ENCODE measurements at regions not wholly inside any gene's neighbourhood (a gene's known extent, or its start where the extent isn't known, plus 50 kb on each side); places are given as distances from the start of the nearest gene placed in this dataset.
A peak's percentile ranks its signal among the peaks of the same experiment; 100 is the strongest.

DNA sequence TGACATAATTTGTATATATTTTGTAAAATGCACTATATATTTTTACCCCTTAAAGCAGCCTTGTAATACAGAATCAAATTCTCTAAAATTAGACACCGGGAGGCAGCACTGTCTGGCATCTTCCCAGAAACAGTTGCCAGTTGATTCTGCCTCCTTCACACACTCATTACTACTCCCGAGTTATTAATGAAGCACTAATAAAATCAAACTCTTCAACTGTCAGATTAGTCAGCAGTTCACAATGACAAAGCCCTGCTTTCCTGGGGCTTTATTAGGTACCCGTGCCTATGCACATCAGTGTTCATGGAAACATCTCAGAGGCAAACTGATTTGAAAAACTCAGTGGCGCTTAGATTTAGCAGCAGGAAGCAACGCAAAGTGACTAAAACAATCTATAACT is 103.5 kb upstream of the VEGFC start:
- no peak overlapping the region for H3K4me3 ChIP-seq (ENCODE audit: low read depth, low read length)
- no peak for DNase-seq (ENCODE audit: low read depth)

DNA sequence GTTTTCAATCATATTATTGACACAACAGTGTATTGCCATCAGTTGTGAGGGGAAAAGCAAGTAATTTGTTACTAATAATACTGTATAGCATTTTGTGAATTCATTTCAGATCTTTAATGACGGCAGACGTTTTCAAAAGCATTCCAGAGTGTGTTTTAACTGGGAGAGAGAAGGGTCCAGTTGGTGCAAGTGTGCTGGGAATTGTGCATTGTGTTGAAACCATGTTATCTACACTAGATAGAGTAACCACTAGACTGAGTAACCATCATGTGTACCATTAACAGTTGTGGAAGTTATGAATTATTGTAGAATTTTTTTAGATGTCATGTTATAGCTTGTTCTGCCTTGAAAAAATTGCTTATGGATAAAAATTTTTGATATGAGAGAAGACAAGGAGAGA is 104.5 kb upstream of the VEGFC start:
- no peak for DNase-seq (ENCODE audit: low read depth)

GRCh38 chr4:176898791-176899190 is 106.1 kb upstream of the VEGFC start:
- DNase-seq (ENCODE audit: low read depth), result no peak
- no peak overlapping the region for H3K4me3 ChIP-seq (ENCODE audit: low read depth, low read length)

More for the DNA sequence above, 104.5 kb upstream of the VEGFC start:
- no peak overlapping the region for H3K4me3 ChIP-seq (ENCODE audit: low read depth, low read length)

- H3K4me3 ChIP-seq (ENCODE audit: low read depth, low read length), result no peak overlapping the region
- DNase-seq (ENCODE audit: low read depth), result peak; percentile 70
Observed at GRCh38 chr4:176902710-176903323, 110.1 kb upstream of the VEGFC start.

- no peak overlapping the region for H3K4me3 ChIP-seq (ENCODE audit: low read depth, low read length)
- no peak for DNase-seq (ENCODE audit: low read depth)
Observed at GRCh38 chr4:176906709-176907108, 114.0 kb upstream of the VEGFC start.

- DNase-seq (ENCODE audit: low read depth), result no peak
- no peak overlapping the region for H3K4me3 ChIP-seq (ENCODE audit: low read depth, low read length)
Observed at GRCh38 chr4:176910646-176911045, 117.9 kb upstream of the VEGFC start.

DNA sequence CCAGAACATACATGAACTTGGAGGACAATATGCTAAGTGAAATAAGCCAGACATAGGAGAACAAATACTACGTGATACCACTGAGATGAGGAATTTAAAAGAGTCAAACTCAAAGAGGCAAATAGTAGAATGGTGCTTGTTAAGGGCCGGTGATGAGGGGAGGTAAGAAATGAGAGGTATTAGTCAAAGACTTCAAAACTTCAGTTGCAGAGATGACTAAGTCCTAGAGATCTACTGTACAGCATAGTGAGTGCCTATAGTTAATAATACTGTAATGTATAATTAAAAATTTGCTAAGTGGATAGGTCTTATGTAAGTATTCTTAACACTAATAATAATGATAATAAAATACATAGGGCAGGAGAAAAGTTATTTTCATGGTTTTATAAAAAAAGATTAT is 126.9 kb upstream of the VEGFC start:
- no peak overlapping the region for H3K4me3 ChIP-seq (ENCODE audit: low read depth, low read length)
- no peak for DNase-seq (ENCODE audit: low read depth)

- DNase-seq (ENCODE audit: low read depth), result peak; percentile 56
- no peak overlapping the region for H3K4me3 ChIP-seq (ENCODE audit: low read depth, low read length)
Observed at GRCh38 chr4:176920694-176921093, 128.0 kb upstream of the VEGFC start.

DNA sequence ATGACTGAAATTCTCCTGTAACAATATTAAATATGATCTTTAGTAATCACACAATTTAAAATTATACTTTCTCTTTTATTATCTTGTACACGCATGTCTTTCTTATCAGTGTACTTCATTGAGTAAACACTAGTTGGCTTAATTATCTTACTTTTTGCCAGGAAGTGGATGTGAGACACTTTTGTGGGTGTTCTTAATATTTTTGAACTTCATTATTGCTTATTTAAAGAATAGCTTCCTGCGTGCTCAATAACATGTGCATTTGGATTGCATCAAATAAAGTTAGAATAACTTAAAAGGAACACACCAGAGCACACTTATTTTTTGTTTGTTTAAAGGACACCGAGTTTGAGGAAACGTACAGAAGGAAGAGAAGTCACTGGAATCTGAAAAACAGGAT is 128.5 kb upstream of the VEGFC start:
- DNase-seq (ENCODE audit: low read depth), result no peak

DNA sequence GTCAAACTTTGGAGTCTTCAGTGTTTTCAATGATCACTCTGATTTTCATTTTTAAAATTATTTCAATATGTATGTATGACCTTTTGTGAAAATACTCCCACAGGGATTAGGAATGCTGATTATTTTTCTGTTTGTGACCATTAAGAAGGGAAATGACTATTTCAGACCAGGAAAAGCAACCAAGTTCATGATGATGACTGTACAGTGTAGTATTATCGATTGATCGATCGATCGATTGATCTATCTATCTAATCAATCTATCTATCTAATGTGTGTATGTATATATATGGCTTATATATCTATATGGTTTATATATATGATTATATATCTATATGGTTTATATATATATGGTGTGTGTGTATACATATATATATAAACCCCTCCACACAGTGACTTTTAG is 131.5 kb upstream of the VEGFC start:
- no peak overlapping the region for H3K4me3 ChIP-seq (ENCODE audit: low read depth, low read length)
- no peak for DNase-seq (ENCODE audit: low read depth)

More for the DNA sequence above, 128.5 kb upstream of the VEGFC start:
- no peak overlapping the region for H3K4me3 ChIP-seq (ENCODE audit: low read depth, low read length)

DNA sequence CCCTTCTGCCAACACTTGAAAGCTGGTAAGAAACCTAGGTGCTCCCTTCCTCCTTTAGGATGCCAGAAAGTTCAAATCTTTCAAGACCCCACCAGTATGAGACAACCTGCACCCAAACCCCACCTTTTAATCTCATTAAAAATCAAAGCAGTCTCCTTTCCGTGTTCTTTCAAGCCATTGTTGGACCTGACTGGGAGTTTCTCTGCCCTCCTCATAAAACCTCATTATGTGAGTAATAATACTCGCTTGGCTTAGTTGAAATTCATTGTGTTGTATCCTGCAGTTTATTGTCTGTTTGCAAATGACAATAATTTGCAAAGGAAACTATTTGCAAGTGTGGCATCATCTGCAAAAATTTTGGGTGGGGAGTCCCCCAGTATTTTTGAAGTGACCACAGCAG is 133.2 kb upstream of the VEGFC start:
- no peak for DNase-seq (ENCODE audit: low read depth)
- no peak overlapping the region for H3K4me3 ChIP-seq (ENCODE audit: low read depth, low read length)

- DNase-seq (ENCODE audit: low read depth), result no peak
- H3K4me3 ChIP-seq (ENCODE audit: low read depth, low read length), result no peak overlapping the region
Observed at GRCh38 chr4:176927117-176927516, 134.4 kb upstream of the VEGFC start.

DNA sequence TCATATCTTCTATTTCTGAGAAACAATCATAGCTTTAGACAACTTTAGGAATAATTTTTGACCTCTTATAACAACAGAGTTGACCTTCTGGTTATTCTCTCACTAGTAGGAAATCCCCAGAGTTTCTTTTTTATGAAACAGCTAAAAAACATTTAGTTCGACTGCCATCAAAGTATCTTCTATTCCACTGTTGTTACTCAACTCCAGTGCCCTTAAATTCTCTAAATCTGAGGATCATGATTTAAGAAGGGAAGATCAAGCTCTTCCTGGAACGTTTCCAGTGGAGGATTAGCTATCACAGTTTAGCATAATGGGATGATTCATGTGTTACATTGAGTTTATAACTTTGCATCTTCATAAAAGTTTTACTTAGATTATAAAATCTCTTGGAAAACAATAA is 134.9 kb upstream of the VEGFC start:
- no peak overlapping the region for H3K4me3 ChIP-seq (ENCODE audit: low read depth, low read length)
- peak; percentile 92 for DNase-seq (ENCODE audit: low read depth)

DNA sequence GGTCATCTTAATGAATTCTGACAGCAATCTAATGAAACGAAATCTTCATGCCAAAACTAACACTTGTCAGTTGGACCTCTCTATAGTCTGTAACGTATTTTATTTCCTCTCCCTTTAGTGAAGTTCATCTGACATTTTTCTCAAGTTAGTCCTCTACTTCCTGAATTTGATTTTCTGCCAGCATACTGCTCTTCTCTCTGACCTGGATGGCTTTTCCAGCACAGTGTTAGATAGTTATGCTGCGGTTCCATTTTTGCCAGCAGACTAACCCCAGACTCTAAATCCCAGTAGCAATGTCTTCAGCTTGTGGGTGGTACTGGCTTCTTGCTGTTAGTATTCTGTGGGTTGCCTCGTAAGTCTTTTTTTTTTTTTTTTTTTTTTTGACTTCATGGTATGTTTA is 146.7 kb upstream of the VEGFC start:
- DNase-seq (ENCODE audit: low read depth), result peak; percentile 86
- no peak overlapping the region for H3K4me3 ChIP-seq (ENCODE audit: low read depth, low read length)

- DNase-seq (ENCODE audit: low read depth), result no peak
Observed at GRCh38 chr4:176945334-176945733, 152.6 kb upstream of the VEGFC start.

DNA sequence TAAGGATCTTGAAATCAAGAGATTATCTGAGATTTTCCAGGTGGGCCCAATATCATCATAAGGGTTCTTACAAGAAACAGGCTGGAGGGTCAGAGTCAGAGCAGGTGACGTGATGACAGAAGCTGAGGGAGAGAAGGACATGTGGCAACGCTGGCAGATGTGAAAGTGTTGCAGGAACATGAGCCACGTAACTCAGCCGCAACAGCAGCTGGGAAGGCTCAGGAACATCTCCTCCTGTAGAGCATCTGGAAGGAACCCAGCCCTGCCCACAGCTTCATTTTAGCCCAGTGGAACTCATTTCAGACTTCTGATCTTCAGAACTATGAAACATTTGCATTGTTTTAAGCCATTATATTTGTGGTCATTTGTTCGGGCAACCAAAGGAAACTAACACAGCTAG is 156.3 kb upstream of the VEGFC start:
- peak; percentile 52 for DNase-seq (ENCODE audit: low read depth)
- H3K4me3 ChIP-seq (ENCODE audit: low read depth, low read length), result no peak overlapping the region

More at GRCh38 chr4:176945334-176945733, 152.6 kb upstream of the VEGFC start:
- no peak overlapping the region for H3K4me3 ChIP-seq (ENCODE audit: low read depth, low read length)

- no peak for DNase-seq (ENCODE audit: low read depth)
Observed at GRCh38 chr4:176953021-176953420, 160.3 kb upstream of the VEGFC start.

GRCh38 chr4:176957353-176958118 is 164.8 kb upstream of the VEGFC start:
- DNase-seq (ENCODE audit: low read depth), result no peak
- H3K4me3 ChIP-seq (ENCODE audit: low read depth, low read length), result no peak overlapping the region

More at GRCh38 chr4:176953021-176953420, 160.3 kb upstream of the VEGFC start:
- H3K4me3 ChIP-seq (ENCODE audit: low read depth, low read length), result no peak overlapping the region

DNA sequence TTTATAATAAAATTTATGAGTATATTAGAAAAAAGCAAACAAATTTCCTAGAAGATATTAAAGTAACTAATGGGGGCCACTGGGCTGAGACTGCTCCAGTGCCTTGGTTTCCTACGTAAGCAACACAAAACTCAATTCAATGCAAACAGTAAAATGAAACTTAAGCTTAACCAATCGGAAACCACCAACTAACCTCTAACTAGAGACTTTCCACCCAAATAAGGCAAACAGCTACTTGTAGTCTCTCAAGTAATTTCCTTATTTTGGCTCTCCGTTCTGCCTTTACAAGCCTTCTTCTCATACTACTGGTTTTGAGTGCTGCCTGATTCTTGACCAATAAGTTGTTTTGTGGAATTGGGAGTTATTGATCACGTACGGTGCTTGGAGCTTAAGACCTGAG is 167.3 kb upstream of the VEGFC start:
- no peak overlapping the region for H3K4me3 ChIP-seq (ENCODE audit: low read depth, low read length)
- DNase-seq (ENCODE audit: low read depth), result no peak

- H3K4me3 ChIP-seq (ENCODE audit: low read depth, low read length), result no peak overlapping the region
- no peak for DNase-seq (ENCODE audit: low read depth)
Observed at GRCh38 chr4:176963121-176963520, 170.4 kb upstream of the VEGFC start.

DNA sequence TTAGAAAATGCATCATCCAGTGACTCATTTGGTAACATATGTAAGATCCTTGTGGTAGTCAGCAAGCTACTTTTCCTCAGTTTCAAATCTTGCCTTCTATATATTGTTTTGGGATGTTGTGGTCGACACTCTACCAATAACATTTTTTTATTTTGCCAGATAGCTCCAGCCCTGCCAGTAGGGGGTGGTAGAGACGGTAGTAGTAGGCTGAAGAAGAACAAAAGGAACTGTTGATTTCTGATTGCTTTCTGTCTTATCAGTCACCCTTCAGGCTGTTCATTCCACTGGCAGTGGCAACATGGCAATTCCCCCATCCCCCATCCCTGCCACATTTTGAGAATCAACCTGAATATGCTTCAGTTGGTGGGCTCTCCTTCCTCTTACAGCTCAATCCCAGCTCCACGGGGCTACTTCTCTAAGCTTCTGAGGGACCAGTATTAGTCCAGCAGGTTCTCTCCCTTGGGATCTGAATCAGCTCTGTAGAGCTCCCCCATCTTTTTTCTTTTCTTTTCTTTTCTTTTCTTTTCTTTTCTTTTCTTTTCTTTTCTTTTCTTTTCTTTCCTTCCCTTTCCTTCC is 171.5 kb upstream of the VEGFC start:
- no peak overlapping the region for H3K4me3 ChIP-seq (ENCODE audit: low read depth, low read length)
- no peak for DNase-seq (ENCODE audit: low read depth)
